ENCODE measurements at regions not wholly inside any gene's neighbourhood (a gene's known extent, or its start where the extent isn't known, plus 50 kb on each side); places are given as distances from the start of the nearest gene placed in this dataset.
A peak's percentile ranks its signal among the peaks of the same experiment; 100 is the strongest.

- Histone ChIP-seq H3K4me1 (no peaks in the 10 kb centered on the region), H3K9me3 (no peaks in the 10 kb centered on the region), H3K4me3 (no peak overlapping the region), H3K27ac (no peak overlapping the region), H3K27me3 (no peaks in the 10 kb centered on the region), H3K36me3 (no peaks in the 10 kb centered on the region)
- TF ChIP-seq CTCF (IDR thresholded peaks at IDR 0.05), result no peak
- intact Hi-C loops (cut with DNase I), result no loop called here
- FAIRE-seq, result no peak
- 34 to 51% methylated on average over 2 of the region's 2 CpGs for WGBS, 2 donors
- no peak for DNase-seq
- no peak for ATAC-seq
These were observed 1274.4 kb downstream of the ROBO2 start for GRCh38 chr3:78314327-78314726.

GRCh38 chr3:78317774-78318173, 1277.9 kb downstream of the ROBO2 start:
- DNase-seq (no peak), FAIRE-seq (no peak), ATAC-seq (no peak)
- Histone ChIP-seq H3K36me3 (no peaks in the 10 kb centered on the region), H3K27ac (no peak overlapping the region), H3K4me3 (no peak overlapping the region), H3K4me1 (no peaks in the 10 kb centered on the region), H3K9me3 (no peaks in the 10 kb centered on the region), H3K27me3 (no peaks in the 10 kb centered on the region)
- 44 to 49% methylated on average over 1 of the region's 1 CpG for WGBS, 2 donors
- intact Hi-C loops (cut with DNase I), result no loop called here
- TF ChIP-seq CTCF (IDR thresholded peaks at IDR 0.05), result no peak

GRCh38 chr3:78322780-78323179, 1282.9 kb downstream of the ROBO2 start:
- Histone ChIP-seq H3K36me3 (no peaks in the 10 kb centered on the region), H3K27me3 (no peaks in the 10 kb centered on the region), H3K9me3 (no peaks in the 10 kb centered on the region), H3K4me1 (no peaks in the 10 kb centered on the region), H3K4me3 (no peak overlapping the region), H3K27ac (no peak overlapping the region)
- no peak for TF ChIP-seq CTCF (IDR thresholded peaks at IDR 0.05)
- intact Hi-C loops (cut with DNase I), result no loop called here
- no peak for DNase-seq
- FAIRE-seq, result no peak
- ATAC-seq, result no peak
- 55 to 69% methylated on average over 2 of the region's 2 CpGs for WGBS, 2 donors

- H3K36me3 ChIP-seq, result no peaks in the 10 kb centered on the region
- no peaks in the 10 kb centered on the region for H3K4me1 ChIP-seq
- H3K27ac ChIP-seq, result no peak overlapping the region
- ATAC-seq (peak in 2 of 4 donors; percentile 31 to 59), FAIRE-seq (no peak), DNase-seq (no peak)
- no peaks in the 10 kb centered on the region for H3K27me3 ChIP-seq
- H3K9me3 ChIP-seq, result no peaks in the 10 kb centered on the region
- intact Hi-C loops (cut with DNase I), result no loop called here
- no peak overlapping the region for H3K4me3 ChIP-seq
- TF ChIP-seq CTCF (IDR thresholded peaks at IDR 0.05), result no peak
- WGBS, 2 donors, result 14 to 18% methylated on average over 2 of the region's 2 CpGs
These were observed 1297.9 kb downstream of the ROBO2 start for GRCh38 chr3:78337801-78338211.

- intact Hi-C loops (cut with DNase I), result no loop called here
- DNase-seq (no peak), ATAC-seq (no peak), FAIRE-seq (no peak)
- Histone ChIP-seq H3K9me3 (no peaks in the 10 kb centered on the region), H3K4me3 (no peak overlapping the region), H3K36me3 (no peaks in the 10 kb centered on the region), H3K27me3 (no peaks in the 10 kb centered on the region), H3K4me1 (no peaks in the 10 kb centered on the region), H3K27ac (no peak overlapping the region)
- 63 to 76% methylated on average over 2 of the region's 2 CpGs for WGBS, 2 donors
- TF ChIP-seq CTCF (IDR thresholded peaks at IDR 0.05), result no peak
These were observed 1298.5 kb downstream of the ROBO2 start for GRCh38 chr3:78338405-78338804.

Data from pancreas (tissue), 10 donors.